A673 (cell line): ENCODE measurements at regions not wholly inside any gene's neighbourhood (a gene's known extent, or its start where the extent isn't known, plus 50 kb on each side); places are given as distances from the start of the nearest gene placed in this dataset.

ENCODE experiments used
- CTCF ChIP-seq: fragments of 300-800, 200-600 bp; sonication (generic); conservative IDR thresholded peaks from 2 replicates; pipeline ENCODE4 v1.5.1; 2017; ENCODE audit warnings: low read depth, mild to moderate bottlenecking, antibody characterized with exemption, low read length, moderate library complexity, mixed read lengths
- EZH2 ChIP-seq: fragments of 200-600 bp; sonication (generic); IDR thresholded peaks from 2 replicates; pipeline ENCODE4 v1.6.1; 2017; ENCODE audit warnings: borderline replicate concordance, low read depth, mild to moderate bottlenecking, mixed read lengths, antibody characterized with exemption, low read length; ENCODE audit not compliant: poor library complexity, severe bottlenecking

GRCh38 chr11:92550871-92551270 is 326.3 kb downstream of the FAT3 start:
- TF ChIP-seq CTCF, result no peak
- no peak for TF ChIP-seq EZH2
